ENCODE measurements at regions not wholly inside any gene's neighbourhood (a gene's known extent, or its start where the extent isn't known, plus 50 kb on each side); places are given as distances from the start of the nearest gene placed in this dataset.

DNA sequence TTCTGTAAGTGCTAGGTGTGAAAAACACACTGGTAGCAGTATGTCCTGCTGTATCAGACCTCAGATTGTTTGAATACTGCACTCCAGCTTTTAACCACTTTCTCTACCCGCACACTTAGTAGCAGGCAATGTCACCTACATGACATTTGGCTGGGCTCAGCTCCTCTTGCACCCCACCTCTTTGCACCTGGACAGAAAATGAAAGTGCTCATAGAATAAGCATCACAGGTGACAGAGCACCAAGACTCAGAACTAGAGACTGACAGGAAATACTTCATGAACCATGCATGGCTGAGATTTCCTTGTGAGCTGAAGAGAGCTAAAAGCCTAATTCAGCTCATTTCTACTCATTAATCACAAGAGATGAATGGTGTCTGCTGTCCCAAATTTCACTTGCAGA lies 1014.2 kb upstream of the CDH8 start:
- TF ChIP-seq CTCF (IDR thresholded peaks at IDR 0.05) (no peak), POLR2A (IDR thresholded peaks at IDR 0.05) (no peak)

All from uterus (tissue), 2 donors.